GM12872 (cell line): ENCODE measurements at regions not wholly inside any gene's neighbourhood (a gene's known extent, or its start where the extent isn't known, plus 50 kb on each side); places are given as distances from the start of the nearest gene placed in this dataset.

Experiments
- CTCF ChIP-seq: IDR thresholded peaks from 3 replicates; pipeline ENCODE4 v1.5.1; 2011; ENCODE audit warnings: low read depth, mild to moderate bottlenecking, low read length, moderate library complexity; ENCODE audit not compliant: insufficient read depth

- TF ChIP-seq CTCF: no peak
These were observed 72.7 kb upstream of the SPOPL start for GRCh38 chr2:138428710-138429440.

GRCh38 chr2:138430181-138430580, 71.4 kb upstream of the SPOPL start:
- no peak for TF ChIP-seq CTCF

- TF ChIP-seq CTCF: no peak
These were observed 68.6 kb upstream of the SPOPL start for GRCh38 chr2:138432971-138433370.

- no peak for TF ChIP-seq CTCF
These were observed 67.3 kb upstream of the SPOPL start for GRCh38 chr2:138433995-138434951.

DNA sequence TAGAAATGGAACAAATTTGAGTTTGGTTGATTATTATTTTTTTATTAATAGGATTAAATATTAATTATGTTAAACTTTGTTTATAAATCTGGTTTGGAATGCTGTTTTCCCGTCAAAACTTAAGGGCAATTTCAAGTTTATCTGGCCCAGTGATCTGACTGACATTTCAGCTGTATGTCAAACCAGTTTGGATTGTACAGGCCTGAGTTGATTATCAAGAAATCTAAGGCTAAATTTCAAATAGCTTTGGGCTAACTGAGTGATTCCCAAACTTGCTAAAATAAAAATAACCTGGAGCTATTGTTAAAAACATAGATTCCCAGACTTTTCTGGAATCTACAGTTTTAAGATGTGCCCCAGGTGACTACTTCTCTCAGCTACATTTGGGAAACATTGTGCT, 65.9 kb upstream of the SPOPL start:
- TF ChIP-seq CTCF: no peak

DNA sequence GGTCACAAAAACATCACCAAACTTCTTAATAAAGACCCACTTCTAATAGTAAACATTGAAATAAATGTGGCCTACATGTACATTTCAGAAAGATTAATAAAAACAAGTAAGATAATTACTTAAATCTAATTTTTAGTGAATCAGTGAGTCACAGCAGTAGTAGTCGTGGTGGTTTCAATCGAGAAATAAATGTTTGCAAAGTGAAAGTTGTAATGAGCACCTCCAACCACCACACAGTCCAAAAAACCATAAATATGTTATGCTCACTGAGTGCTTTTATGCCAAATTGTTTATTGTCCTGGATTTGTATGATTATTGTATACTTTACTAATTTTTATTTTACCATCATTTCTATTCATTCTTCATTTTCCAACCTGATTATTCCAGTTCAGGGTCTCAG, 61.8 kb upstream of the SPOPL start:
- TF ChIP-seq CTCF: no peak

DNA sequence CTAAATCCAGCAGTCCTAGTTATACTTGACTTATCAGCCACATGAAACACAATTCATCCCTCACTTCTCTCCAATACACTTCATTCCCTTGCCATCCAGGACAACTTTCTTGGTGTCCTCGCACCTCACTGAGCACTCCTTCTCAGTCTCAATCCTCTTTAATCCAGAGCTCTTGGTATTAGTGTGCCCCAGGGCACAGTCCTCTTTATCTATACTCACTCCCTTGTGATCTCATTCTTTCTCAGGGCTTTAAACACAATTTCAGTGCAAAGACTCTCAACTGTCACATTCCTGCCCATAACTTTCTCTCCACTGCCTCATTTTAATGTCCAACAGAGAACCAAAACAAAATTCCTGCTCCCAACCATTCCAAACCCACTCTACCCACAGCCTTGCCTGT, 60.8 kb upstream of the SPOPL start:
- TF ChIP-seq CTCF: no peak
